HCT116 (cell line): ENCODE measurements at regions not wholly inside any gene's neighbourhood (a gene's known extent, or its start where the extent isn't known, plus 50 kb on each side); places are given as distances from the start of the nearest gene placed in this dataset.

ENCODE experiments used
- EZH2 ChIP-seq: fragments of 200-600 bp; sonication (generic); IDR thresholded peaks from 2 replicates; pipeline ENCODE4 v1.6.1; 2017; ENCODE audit warnings: antibody characterized with exemption, mixed run types
- POLR2A ChIP-seq: IDR thresholded peaks from 2 replicates; pipeline ENCODE4 v1.7.0; 2011; ENCODE audit warnings: borderline replicate concordance; ENCODE audit not compliant: insufficient read depth, insufficient read length; ENCODE audit errors: extremely low read depth
- POLR2AphosphoS5 ChIP-seq: IDR thresholded peaks from 2 replicates; pipeline ENCODE4 v1.6.1; 2011; ENCODE audit warnings: mild to moderate bottlenecking, low read depth, low read length, moderate library complexity
- SP1 ChIP-seq: IDR thresholded peaks from 2 replicates; pipeline ENCODE4 v1.6.1; 2012; ENCODE audit warnings: low read depth
- ZFX ChIP-seq: fragments of 450-650 bp; IDR thresholded peaks from 2 replicates; pipeline ENCODE4 v1.6.1; 2017
- ZNF274 ChIP-seq: fragments of 200-500 bp; sonication (Bioruptor generic); IDR thresholded peaks from 2 replicates; pipeline ENCODE4 v1.6.1; 2014; ENCODE audit warnings: mild to moderate bottlenecking, low read depth, low read length, inconsistent platforms
- TF ChIP-seq, protein P1 (sequence below), 3 experiments: fragments of 200-600 bp in 1 of 3; sonication (generic) in 1 of 3; IDR thresholded peaks in 2 of 3; conservative IDR thresholded peaks in 1 of 3; 2 replicates each; pipeline ENCODE4 v1.5.1; 2012 to 2017; ENCODE audit warnings: low read depth in 2 of 3, low read length in 2 of 3, antibody characterized with exemption in 1 of 3, borderline replicate concordance in 1 of 3, control low read depth in 1 of 3, mild to moderate bottlenecking in 1 of 3, mixed read lengths in 1 of 3, mixed run types in 1 of 3, moderate library complexity in 1 of 3; ENCODE audit not compliant: insufficient read depth in 1 of 3
- TF ChIP-seq, protein P2 (sequence below): IDR thresholded peaks from 2 replicates; pipeline ENCODE4 v1.6.1; 2012

DNA sequence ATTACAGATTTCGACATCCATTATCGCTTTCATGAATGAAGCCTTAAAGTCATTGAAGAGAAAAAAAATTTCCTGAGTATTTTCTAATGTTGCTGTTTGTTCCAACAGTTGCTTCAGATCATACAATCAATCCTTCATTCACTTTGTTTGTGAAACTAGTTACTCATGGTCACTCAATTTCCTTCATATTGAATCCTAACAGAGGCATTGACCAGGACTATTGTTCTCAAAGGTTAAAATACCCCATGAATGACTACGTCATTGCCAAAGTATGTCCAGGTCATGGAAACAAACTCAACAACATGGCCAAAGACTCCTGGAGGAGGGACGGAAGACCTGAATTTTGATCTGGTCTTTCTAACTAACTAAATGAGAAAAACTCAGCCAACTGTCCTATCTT is 54.0 kb upstream of the ABCB5 start:
- TF ChIP-seq EZH2 (no peak), POLR2A (no peak), SP1 (no peak), ZNF274 (no peak), ZFX (no peak), POLR2AphosphoS5 (no peak)
- TF ChIP-seq, protein P1, sequence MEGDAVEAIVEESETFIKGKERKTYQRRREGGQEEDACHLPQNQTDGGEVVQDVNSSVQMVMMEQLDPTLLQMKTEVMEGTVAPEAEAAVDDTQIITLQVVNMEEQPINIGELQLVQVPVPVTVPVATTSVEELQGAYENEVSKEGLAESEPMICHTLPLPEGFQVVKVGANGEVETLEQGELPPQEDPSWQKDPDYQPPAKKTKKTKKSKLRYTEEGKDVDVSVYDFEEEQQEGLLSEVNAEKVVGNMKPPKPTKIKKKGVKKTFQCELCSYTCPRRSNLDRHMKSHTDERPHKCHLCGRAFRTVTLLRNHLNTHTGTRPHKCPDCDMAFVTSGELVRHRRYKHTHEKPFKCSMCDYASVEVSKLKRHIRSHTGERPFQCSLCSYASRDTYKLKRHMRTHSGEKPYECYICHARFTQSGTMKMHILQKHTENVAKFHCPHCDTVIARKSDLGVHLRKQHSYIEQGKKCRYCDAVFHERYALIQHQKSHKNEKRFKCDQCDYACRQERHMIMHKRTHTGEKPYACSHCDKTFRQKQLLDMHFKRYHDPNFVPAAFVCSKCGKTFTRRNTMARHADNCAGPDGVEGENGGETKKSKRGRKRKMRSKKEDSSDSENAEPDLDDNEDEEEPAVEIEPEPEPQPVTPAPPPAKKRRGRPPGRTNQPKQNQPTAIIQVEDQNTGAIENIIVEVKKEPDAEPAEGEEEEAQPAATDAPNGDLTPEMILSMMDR (IDR thresholded peaks at IDR 0.05 in 2 of 3, conservative IDR thresholded peaks at IDR 0.05 in 1 of 3; ENCODE audit: borderline replicate concordance in 1 of 3, insufficient read depth in 1 of 3, low read depth in 2 of 3, low read length in 2 of 3) = no peak
- TF ChIP-seq, protein P2, sequence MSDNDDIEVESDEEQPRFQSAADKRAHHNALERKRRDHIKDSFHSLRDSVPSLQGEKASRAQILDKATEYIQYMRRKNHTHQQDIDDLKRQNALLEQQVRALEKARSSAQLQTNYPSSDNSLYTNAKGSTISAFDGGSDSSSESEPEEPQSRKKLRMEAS = no peak
